ENCODE measurements at regions not wholly inside any gene's neighbourhood (a gene's known extent, or its start where the extent isn't known, plus 50 kb on each side); places are given as distances from the start of the nearest gene placed in this dataset.

GRCh38 chr19:30156646-30157045 is 214.6 kb downstream of the URI1 start:
- Histone ChIP-seq H3K27me3 (replicated peaks; ENCODE audit: insufficient read depth) (no peaks in the 10 kb centered on the region), H3K4me1 (ENCODE audit: control insufficient read depth in 1 of 2, low read depth in 2 of 2) (no peaks in the 10 kb centered on the region), H3K36me3 (no peaks in the 10 kb centered on the region), H3K4me3 (no peak overlapping the region), H3K27ac (no peak overlapping the region), H3K9me3 (no peaks in the 10 kb centered on the region)
- no peak for DNase-seq (ENCODE audit: low spot score)
- no peak for ATAC-seq (ENCODE audit: insufficient number of reproducible peaks, low FRiP score, low read depth)
- no peak for TF ChIP-seq CTCF (IDR thresholded peaks at IDR 0.05)

- no peak for TF ChIP-seq CTCF (IDR thresholded peaks at IDR 0.05)
- Histone ChIP-seq H3K27me3 (replicated peaks; ENCODE audit: insufficient read depth) (no peaks in the 10 kb centered on the region), H3K36me3 (no peaks in the 10 kb centered on the region), H3K27ac (no peak overlapping the region), H3K9me3 (no peaks in the 10 kb centered on the region), H3K4me1 (ENCODE audit: control insufficient read depth in 1 of 2, low read depth in 2 of 2) (no peaks in the 10 kb centered on the region), H3K4me3 (no peak overlapping the region)
- DNase-seq (ENCODE audit: low spot score): no peak
- no peak for ATAC-seq (ENCODE audit: insufficient number of reproducible peaks, low FRiP score, low read depth)
Observed at GRCh38 chr19:30158067-30158892, 213.9 kb upstream of the ZNF536 start.

- no peaks in the 10 kb centered on the region for H3K9me3 ChIP-seq
- TF ChIP-seq CTCF (IDR thresholded peaks at IDR 0.05): no peak
- H3K27me3 ChIP-seq (replicated peaks; ENCODE audit: insufficient read depth): no peaks in the 10 kb centered on the region
- no peaks in the 10 kb centered on the region for H3K4me1 ChIP-seq (ENCODE audit: control insufficient read depth in 1 of 2, low read depth in 2 of 2)
- H3K27ac ChIP-seq: no peak overlapping the region
- ATAC-seq (ENCODE audit: insufficient number of reproducible peaks, low FRiP score, low read depth): no peak
- DNase-seq (ENCODE audit: low spot score): no peak
- no peak overlapping the region for H3K4me3 ChIP-seq
- H3K36me3 ChIP-seq: no peaks in the 10 kb centered on the region
Observed at GRCh38 chr19:30158893-30159245, 213.3 kb upstream of the ZNF536 start.

- DNase-seq (ENCODE audit: low spot score) (no peak), ATAC-seq (ENCODE audit: insufficient number of reproducible peaks, low FRiP score, low read depth) (no peak)
- no peaks in the 10 kb centered on the region for H3K9me3 ChIP-seq
- no peaks in the 10 kb centered on the region for H3K27me3 ChIP-seq (replicated peaks; ENCODE audit: insufficient read depth)
- TF ChIP-seq CTCF (IDR thresholded peaks at IDR 0.05): no peak
- H3K4me3 ChIP-seq: no peak overlapping the region
- no peaks in the 10 kb centered on the region for H3K4me1 ChIP-seq (ENCODE audit: control insufficient read depth in 1 of 2, low read depth in 2 of 2)
- H3K36me3 ChIP-seq: no peaks in the 10 kb centered on the region
- no peak overlapping the region for H3K27ac ChIP-seq
Observed at GRCh38 chr19:30159636-30160035, 212.5 kb upstream of the ZNF536 start.

- H3K4me1 ChIP-seq (ENCODE audit: control insufficient read depth in 1 of 2, low read depth in 2 of 2): no peaks in the 10 kb centered on the region
- H3K9me3 ChIP-seq: no peaks in the 10 kb centered on the region
- no peak overlapping the region for H3K4me3 ChIP-seq
- H3K27ac ChIP-seq: no peak overlapping the region
- no peaks in the 10 kb centered on the region for H3K27me3 ChIP-seq (replicated peaks; ENCODE audit: insufficient read depth)
- no peak for ATAC-seq (ENCODE audit: insufficient number of reproducible peaks, low FRiP score, low read depth)
- DNase-seq (ENCODE audit: low spot score): no peak
- TF ChIP-seq CTCF (IDR thresholded peaks at IDR 0.05): no peak
- no peaks in the 10 kb centered on the region for H3K36me3 ChIP-seq
Observed at GRCh38 chr19:30160426-30160825, 211.8 kb upstream of the ZNF536 start.

Data from thoracic aorta (tissue), 2 donors.